Upper lobe of right lung (tissue), 1 donor: ENCODE measurements at regions not wholly inside any gene's neighbourhood (a gene's known extent, or its start where the extent isn't known, plus 50 kb on each side); places are given as distances from the start of the nearest gene placed in this dataset.

ENCODE experiments used
- ATAC-seq: fragments of 200-7000 bp; cut with Tn5 transposase; one replicate; pipeline ENCODE4 v1.9.1; 2020; ENCODE audit warnings: mild to moderate bottlenecking, moderate library complexity
- DNase-seq: peaks from one replicate; pipeline ENCODE4 v3.0.0-alpha.2; 2020
- H3K27ac ChIP-seq: fragments of 200-600 bp; one replicate; pipeline ENCODE4 v1.8.0; 2022
- H3K27me3 ChIP-seq: fragments of 200-600 bp; one replicate; pipeline ENCODE4 v1.8.0; 2022; ENCODE audit warnings: mild to moderate bottlenecking
- H3K36me3 ChIP-seq: fragments of 200-600 bp; one replicate; pipeline ENCODE4 v1.8.0; 2022
- H3K4me1 ChIP-seq: fragments of 200-600 bp; one replicate; pipeline ENCODE4 v1.8.0; 2022
- H3K4me3 ChIP-seq: fragments of 200-600 bp; one replicate; pipeline ENCODE4 v1.8.0; 2022; ENCODE audit warnings: mild to moderate bottlenecking
- H3K9me3 ChIP-seq: fragments of 200-600 bp; one replicate; pipeline ENCODE4 v1.8.0; 2022
- CTCF ChIP-seq: fragments of 200-600 bp; IDR thresholded peaks from one replicate; pipeline ENCODE4 v1.8.0; 2022; ENCODE audit warnings: antibody characterized with exemption
- intact Hi-C: fragments of 100-400 bp; cut with DNase I; formaldehyde crosslinking; loops from one replicate; pipeline ENCODE4 v1.11.0; 2022
- donor health status: DM: no; HTN: yes; CAD: no; lungs with severe emphysema.

- H3K9me3 ChIP-seq = no peaks in the 10 kb centered on the region
- H3K4me1 ChIP-seq = peaks cover 4% of the 10 kb centered on the region
- no peak overlapping the region for H3K27ac ChIP-seq
- intact Hi-C loops = no loop called here
- no peaks in the 10 kb centered on the region for H3K27me3 ChIP-seq
- peak; percentile 87 for DNase-seq
- no peak overlapping the region for H3K4me3 ChIP-seq
- TF ChIP-seq CTCF = peak; percentile 76
- no peaks in the 10 kb centered on the region for H3K36me3 ChIP-seq
- ATAC-seq = peak; percentile 96
These were observed 639.0 kb downstream of the CCDC171 start for GRCh38 chr9:16191691-16192402.

GRCh38 chr9:16192403-16193017, 639.7 kb downstream of the CCDC171 start:
- Histone ChIP-seq H3K4me3 (no peak overlapping the region), H3K27ac (no peak overlapping the region), H3K4me1 (peaks cover 4% of the 10 kb centered on the region), H3K27me3 (no peaks in the 10 kb centered on the region), H3K36me3 (no peaks in the 10 kb centered on the region), H3K9me3 (no peaks in the 10 kb centered on the region)
- no peak for TF ChIP-seq CTCF
- ATAC-seq (no peak), DNase-seq (no peak)
- intact Hi-C loops = no loop called here

- no peak overlapping the region for H3K27ac ChIP-seq
- H3K27me3 ChIP-seq = no peaks in the 10 kb centered on the region
- no peaks in the 10 kb centered on the region for H3K9me3 ChIP-seq
- DNase-seq (no peak), ATAC-seq (no peak)
- intact Hi-C loops = no loop called here
- H3K4me3 ChIP-seq = no peak overlapping the region
- no peak for TF ChIP-seq CTCF
- H3K36me3 ChIP-seq = no peaks in the 10 kb centered on the region
- H3K4me1 ChIP-seq = peaks cover 4% of the 10 kb centered on the region
These were observed 640.2 kb downstream of the CCDC171 start for GRCh38 chr9:16193066-16193465.

- H3K9me3 ChIP-seq = no peaks in the 10 kb centered on the region
- DNase-seq = no peak
- no peak overlapping the region for H3K27ac ChIP-seq
- peaks cover 4% of the 10 kb centered on the region for H3K4me1 ChIP-seq
- no peak for ATAC-seq
- intact Hi-C loops = no loop called here
- no peaks in the 10 kb centered on the region for H3K27me3 ChIP-seq
- no peak for TF ChIP-seq CTCF
- H3K36me3 ChIP-seq = no peaks in the 10 kb centered on the region
- no peak overlapping the region for H3K4me3 ChIP-seq
These were observed 643.4 kb downstream of the CCDC171 start for GRCh38 chr9:16196206-16196605.

GRCh38 chr9:16197578-16198370, 644.9 kb downstream of the CCDC171 start:
- Histone ChIP-seq H3K36me3 (no peaks in the 10 kb centered on the region), H3K9me3 (no peaks in the 10 kb centered on the region), H3K27me3 (no peaks in the 10 kb centered on the region), H3K4me1 (no peaks in the 10 kb centered on the region), H3K4me3 (no peak overlapping the region), H3K27ac (no peak overlapping the region)
- no peak for TF ChIP-seq CTCF
- ATAC-seq (no peak), DNase-seq (no peak)
- intact Hi-C loops = no loop called here
